ENCODE measurements at regions not wholly inside any gene's neighbourhood (a gene's known extent, or its start where the extent isn't known, plus 50 kb on each side); places are given as distances from the start of the nearest gene placed in this dataset.

DNA sequence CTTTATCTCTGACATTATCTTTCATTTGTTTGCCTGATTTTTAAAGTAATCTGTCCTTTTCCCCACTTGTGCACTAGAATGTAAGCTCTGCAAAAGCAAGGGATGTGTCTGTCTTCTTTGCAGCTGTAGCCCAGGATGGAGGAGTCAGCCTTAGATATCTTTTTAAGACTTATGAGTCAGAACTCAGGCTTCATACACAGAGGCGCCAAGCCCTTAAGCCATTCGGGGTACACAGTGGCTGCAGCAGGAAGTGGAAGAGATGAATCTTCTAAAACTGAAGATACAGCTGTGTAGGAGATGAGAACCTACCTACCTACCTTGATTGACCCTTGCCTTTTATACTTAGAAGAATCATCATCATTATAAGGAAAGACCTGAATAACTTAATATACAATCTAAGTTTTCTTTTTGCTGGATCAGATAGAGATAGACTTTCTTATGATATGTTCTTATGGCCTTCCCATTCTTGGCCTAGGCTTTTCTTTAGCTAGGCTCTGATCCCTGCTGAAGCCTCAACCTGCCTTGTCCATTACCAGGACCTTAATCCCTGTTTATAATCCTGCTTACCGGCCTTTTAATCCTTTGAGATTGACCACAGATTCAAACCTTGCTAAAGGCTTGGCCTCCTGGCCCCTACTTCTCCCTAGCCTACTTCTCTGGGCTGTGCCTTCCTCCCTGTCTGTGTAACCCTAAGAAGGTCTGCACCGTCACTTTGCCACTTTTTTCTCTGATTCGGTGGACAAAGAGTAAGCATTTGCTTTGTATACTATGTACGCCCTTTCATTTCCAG is 304.5 kb downstream of the PRL start (continued):
- TF ChIP-seq ZC3H10 (CRISPR knock-in tag; IDR thresholded peaks at IDR 0.05) (no peak), SNAI2 (CRISPR knock-in tag; IDR thresholded peaks at IDR 0.05) (no peak), OSR1 (CRISPR knock-in tag; IDR thresholded peaks at IDR 0.05) (no peak)
- TF ChIP-seq, protein P1, sequence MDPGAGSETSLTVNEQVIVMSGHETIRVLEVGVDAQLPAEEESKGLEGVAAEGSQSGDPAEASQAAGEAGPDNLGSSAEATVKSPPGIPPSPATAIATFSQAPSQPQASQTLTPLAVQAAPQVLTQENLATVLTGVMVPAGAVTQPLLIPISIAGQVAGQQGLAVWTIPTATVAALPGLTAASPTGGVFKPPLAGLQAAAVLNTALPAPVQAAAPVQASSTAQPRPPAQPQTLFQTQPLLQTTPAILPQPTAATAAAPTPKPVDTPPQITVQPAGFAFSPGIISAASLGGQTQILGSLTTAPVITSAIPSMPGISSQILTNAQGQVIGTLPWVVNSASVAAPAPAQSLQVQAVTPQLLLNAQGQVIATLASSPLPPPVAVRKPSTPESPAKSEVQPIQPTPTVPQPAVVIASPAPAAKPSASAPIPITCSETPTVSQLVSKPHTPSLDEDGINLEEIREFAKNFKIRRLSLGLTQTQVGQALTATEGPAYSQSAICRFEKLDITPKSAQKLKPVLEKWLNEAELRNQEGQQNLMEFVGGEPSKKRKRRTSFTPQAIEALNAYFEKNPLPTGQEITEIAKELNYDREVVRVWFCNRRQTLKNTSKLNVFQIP (CRISPR knock-in tag; IDR thresholded peaks at IDR 0.05; ENCODE audit: borderline replicate concordance, low read depth): no peak

DNA sequence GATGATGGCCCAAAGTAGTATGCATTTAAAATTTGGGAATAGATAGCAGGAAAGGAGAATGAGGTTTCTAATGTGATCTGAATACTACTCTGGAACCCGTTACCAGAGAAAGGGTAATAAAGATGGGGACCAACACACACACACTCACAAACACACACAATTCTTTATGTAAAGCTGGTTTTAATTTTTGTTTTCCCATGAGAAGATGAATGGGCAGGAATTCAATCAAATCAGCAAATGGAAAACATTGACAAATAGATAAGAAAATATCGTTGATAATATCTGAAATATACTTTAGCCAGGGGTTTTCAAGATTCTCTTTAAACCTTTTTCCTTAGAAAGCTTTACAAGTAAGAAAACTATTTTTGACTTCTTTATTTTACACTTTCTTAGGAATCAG is 303.0 kb downstream of the PRL start:
- no peak for TF ChIP-seq BACH2 (CRISPR knock-in tag; IDR thresholded peaks at IDR 0.05; ENCODE audit: borderline replicate concordance)
- no peak for TF ChIP-seq RARB (CRISPR knock-in tag; IDR thresholded peaks at IDR 0.05)
- TF ChIP-seq, protein P2, sequence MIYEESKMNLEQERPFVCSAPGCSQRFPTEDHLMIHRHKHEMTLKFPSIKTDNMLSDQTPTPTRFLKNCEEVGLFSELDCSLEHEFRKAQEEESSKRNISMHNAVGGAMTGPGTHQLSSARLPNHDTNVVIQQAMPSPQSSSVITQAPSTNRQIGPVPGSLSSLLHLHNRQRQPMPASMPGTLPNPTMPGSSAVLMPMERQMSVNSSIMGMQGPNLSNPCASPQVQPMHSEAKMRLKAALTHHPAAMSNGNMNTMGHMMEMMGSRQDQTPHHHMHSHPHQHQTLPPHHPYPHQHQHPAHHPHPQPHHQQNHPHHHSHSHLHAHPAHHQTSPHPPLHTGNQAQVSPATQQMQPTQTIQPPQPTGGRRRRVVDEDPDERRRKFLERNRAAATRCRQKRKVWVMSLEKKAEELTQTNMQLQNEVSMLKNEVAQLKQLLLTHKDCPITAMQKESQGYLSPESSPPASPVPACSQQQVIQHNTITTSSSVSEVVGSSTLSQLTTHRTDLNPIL (CRISPR knock-in tag; IDR thresholded peaks at IDR 0.05; ENCODE audit: low read depth): no peak
- TF ChIP-seq, protein P1 (CRISPR knock-in tag; IDR thresholded peaks at IDR 0.05; ENCODE audit: borderline replicate concordance, low read depth): no peak
- TF ChIP-seq ZNF8 (CRISPR knock-in tag; IDR thresholded peaks at IDR 0.05): no peak
- no peak for TF ChIP-seq ISL1 (CRISPR knock-in tag; IDR thresholded peaks at IDR 0.05)
- TF ChIP-seq ESRRG (CRISPR knock-in tag; IDR thresholded peaks at IDR 0.05): no peak
- peak; percentile 52; the same call in 1 of the 2 replicates for TF ChIP-seq TCF4 (CRISPR knock-in tag; IDR thresholded peaks at IDR 0.05; ENCODE audit: borderline replicate concordance)
- TF ChIP-seq ARNTL (CRISPR knock-in tag; IDR thresholded peaks at IDR 0.05; ENCODE audit: borderline replicate concordance, low read depth): no peak
- TF ChIP-seq ZFP3 (CRISPR knock-in tag; IDR thresholded peaks at IDR 0.05): no peak
- TF ChIP-seq SNAI2 (CRISPR knock-in tag; IDR thresholded peaks at IDR 0.05): no peak
- TF ChIP-seq PPARA (CRISPR knock-in tag; IDR thresholded peaks at IDR 0.05; ENCODE audit: borderline replicate concordance): no peak
- TF ChIP-seq ZNF70 (CRISPR knock-in tag; IDR thresholded peaks at IDR 0.05): no peak
- TF ChIP-seq ZC3H10 (CRISPR knock-in tag; IDR thresholded peaks at IDR 0.05): no peak
- TF ChIP-seq, protein P3, sequence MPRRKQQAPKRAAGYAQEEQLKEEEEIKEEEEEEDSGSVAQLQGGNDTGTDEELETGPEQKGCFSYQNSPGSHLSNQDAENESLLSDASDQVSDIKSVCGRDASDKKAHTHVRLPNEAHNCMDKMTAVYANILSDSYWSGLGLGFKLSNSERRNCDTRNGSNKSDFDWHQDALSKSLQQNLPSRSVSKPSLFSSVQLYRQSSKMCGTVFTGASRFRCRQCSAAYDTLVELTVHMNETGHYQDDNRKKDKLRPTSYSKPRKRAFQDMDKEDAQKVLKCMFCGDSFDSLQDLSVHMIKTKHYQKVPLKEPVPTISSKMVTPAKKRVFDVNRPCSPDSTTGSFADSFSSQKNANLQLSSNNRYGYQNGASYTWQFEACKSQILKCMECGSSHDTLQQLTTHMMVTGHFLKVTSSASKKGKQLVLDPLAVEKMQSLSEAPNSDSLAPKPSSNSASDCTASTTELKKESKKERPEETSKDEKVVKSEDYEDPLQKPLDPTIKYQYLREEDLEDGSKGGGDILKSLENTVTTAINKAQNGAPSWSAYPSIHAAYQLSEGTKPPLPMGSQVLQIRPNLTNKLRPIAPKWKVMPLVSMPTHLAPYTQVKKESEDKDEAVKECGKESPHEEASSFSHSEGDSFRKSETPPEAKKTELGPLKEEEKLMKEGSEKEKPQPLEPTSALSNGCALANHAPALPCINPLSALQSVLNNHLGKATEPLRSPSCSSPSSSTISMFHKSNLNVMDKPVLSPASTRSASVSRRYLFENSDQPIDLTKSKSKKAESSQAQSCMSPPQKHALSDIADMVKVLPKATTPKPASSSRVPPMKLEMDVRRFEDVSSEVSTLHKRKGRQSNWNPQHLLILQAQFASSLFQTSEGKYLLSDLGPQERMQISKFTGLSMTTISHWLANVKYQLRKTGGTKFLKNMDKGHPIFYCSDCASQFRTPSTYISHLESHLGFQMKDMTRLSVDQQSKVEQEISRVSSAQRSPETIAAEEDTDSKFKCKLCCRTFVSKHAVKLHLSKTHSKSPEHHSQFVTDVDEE (CRISPR knock-in tag; IDR thresholded peaks at IDR 0.05): peak; percentile 35; the same call in 1 of the 2 replicates
- TF ChIP-seq, protein P4, sequence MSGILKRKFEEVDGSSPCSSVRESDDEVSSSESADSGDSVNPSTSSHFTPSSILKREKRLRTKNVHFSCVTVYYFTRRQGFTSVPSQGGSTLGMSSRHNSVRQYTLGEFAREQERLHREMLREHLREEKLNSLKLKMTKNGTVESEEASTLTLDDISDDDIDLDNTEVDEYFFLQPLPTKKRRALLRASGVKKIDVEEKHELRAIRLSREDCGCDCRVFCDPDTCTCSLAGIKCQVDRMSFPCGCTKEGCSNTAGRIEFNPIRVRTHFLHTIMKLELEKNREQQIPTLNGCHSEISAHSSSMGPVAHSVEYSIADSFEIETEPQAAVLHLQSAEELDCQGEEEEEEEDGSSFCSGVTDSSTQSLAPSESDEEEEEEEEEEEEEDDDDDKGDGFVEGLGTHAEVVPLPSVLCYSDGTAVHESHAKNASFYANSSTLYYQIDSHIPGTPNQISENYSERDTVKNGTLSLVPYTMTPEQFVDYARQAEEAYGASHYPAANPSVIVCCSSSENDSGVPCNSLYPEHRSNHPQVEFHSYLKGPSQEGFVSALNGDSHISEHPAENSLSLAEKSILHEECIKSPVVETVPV (CRISPR knock-in tag; IDR thresholded peaks at IDR 0.05): no peak
- TF ChIP-seq CSDC2 (CRISPR knock-in tag; IDR thresholded peaks at IDR 0.05): no peak
- ATAC-seq: no peak

DNA sequence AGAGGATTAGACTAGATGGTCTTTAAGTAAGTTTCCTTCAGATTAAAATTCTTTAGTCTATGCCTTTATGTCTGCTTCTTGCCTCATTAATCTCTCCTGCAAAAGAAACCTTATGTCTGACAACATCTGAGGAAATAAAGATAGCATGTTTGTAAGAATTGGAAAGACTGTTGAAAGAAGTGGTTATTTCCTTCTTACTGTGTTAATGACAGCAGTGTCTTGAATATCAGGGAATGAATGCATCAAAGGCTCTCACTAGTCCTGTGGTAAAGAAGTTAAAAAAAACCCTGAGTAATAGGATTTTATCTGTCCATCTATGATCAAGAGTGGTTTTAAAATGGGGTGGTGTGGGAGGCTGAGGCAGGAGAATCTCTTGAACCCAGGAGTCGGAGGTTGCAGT is 302.0 kb downstream of the PRL start:
- no peak for ATAC-seq
- TF ChIP-seq ZNF70 (CRISPR knock-in tag; IDR thresholded peaks at IDR 0.05) (no peak), SNAI2 (CRISPR knock-in tag; IDR thresholded peaks at IDR 0.05) (no peak), ZNF565 (CRISPR knock-in tag; conservative IDR thresholded peaks at IDR 0.05; ENCODE audit: low read depth) (no peak), ISL1 (CRISPR knock-in tag; IDR thresholded peaks at IDR 0.05) (no peak), BACH2 (CRISPR knock-in tag; IDR thresholded peaks at IDR 0.05; ENCODE audit: borderline replicate concordance) (no peak), RARB (CRISPR knock-in tag; IDR thresholded peaks at IDR 0.05) (no peak), ARNTL (CRISPR knock-in tag; IDR thresholded peaks at IDR 0.05; ENCODE audit: borderline replicate concordance, low read depth) (no peak), TOX (CRISPR knock-in tag; IDR thresholded peaks at IDR 0.05; ENCODE audit: borderline replicate concordance) (no peak), GLIS3 (CRISPR knock-in tag; IDR thresholded peaks at IDR 0.05) (no peak)
- TF ChIP-seq, protein P3 (CRISPR knock-in tag; IDR thresholded peaks at IDR 0.05): no peak
- TF ChIP-seq, protein P2 (CRISPR knock-in tag; IDR thresholded peaks at IDR 0.05; ENCODE audit: low read depth): no peak
- TF ChIP-seq, protein P4 (CRISPR knock-in tag; IDR thresholded peaks at IDR 0.05): no peak
